ENCODE measurements at regions not wholly inside any gene's neighbourhood (a gene's known extent, or its start where the extent isn't known, plus 50 kb on each side); places are given as distances from the start of the nearest gene placed in this dataset.

DNA sequence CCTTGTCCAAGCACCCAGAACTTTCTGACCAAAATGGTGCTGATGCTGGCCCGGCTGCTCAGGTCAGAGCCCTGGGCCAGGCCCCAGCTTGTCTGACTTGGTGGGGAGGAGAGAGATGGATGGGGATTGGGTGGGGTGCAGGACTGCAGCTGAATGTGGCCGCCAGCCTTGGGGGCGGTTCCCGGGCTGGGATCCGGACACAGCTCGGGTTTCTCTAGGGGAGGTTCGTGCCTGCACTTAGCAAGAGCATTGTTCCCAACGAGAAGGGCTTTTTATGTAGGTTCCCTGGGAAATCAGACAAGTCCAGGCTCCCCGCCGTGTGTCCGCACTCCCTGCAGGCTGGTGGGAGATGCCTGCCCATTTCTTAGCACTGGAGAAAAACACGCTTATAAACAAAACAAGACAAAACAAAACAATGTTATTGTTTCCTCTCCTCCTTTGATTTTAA lies 50.5 kb upstream of the HS6ST1 start:
- TF ChIP-seq POLR2A (IDR thresholded peaks at IDR 0.05): no peak
- TF ChIP-seq, protein P1, sequence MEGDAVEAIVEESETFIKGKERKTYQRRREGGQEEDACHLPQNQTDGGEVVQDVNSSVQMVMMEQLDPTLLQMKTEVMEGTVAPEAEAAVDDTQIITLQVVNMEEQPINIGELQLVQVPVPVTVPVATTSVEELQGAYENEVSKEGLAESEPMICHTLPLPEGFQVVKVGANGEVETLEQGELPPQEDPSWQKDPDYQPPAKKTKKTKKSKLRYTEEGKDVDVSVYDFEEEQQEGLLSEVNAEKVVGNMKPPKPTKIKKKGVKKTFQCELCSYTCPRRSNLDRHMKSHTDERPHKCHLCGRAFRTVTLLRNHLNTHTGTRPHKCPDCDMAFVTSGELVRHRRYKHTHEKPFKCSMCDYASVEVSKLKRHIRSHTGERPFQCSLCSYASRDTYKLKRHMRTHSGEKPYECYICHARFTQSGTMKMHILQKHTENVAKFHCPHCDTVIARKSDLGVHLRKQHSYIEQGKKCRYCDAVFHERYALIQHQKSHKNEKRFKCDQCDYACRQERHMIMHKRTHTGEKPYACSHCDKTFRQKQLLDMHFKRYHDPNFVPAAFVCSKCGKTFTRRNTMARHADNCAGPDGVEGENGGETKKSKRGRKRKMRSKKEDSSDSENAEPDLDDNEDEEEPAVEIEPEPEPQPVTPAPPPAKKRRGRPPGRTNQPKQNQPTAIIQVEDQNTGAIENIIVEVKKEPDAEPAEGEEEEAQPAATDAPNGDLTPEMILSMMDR (IDR thresholded peaks at IDR 0.05): no peak

Data from gastroesophageal sphincter (tissue), 3 donors.